HG03432 (cell line): ENCODE measurements at regions not wholly inside any gene's neighbourhood (a gene's known extent, or its start where the extent isn't known, plus 50 kb on each side); places are given as distances from the start of the nearest gene placed in this dataset.

Experiments used
- ATAC-seq: cut with Tn5 transposase; IDR thresholded peaks from one replicate; pipeline ENCODE4 v1.9.1; 2021; ENCODE audit warnings: mild to moderate bottlenecking, moderate library complexity; ENCODE audit not compliant: unreplicated experiment

GRCh38 chr14:97379091-97379531 is 581.9 kb downstream of the VRK1 start:
- ATAC-seq = no peak

- no peak for ATAC-seq
Observed at GRCh38 chr14:97380539-97380941, 583.4 kb downstream of the VRK1 start.

GRCh38 chr14:97381309-97381708 is 584.1 kb downstream of the VRK1 start:
- no peak for ATAC-seq

GRCh38 chr14:97382616-97383226 is 585.5 kb downstream of the VRK1 start:
- ATAC-seq = peak; percentile 65

- ATAC-seq = no peak
Observed at GRCh38 chr14:97385727-97386126, 588.5 kb downstream of the VRK1 start.

GRCh38 chr14:97387252-97387874 is 590.2 kb downstream of the VRK1 start:
- ATAC-seq = no peak

GRCh38 chr14:97388408-97388807 is 591.2 kb downstream of the VRK1 start:
- ATAC-seq = no peak

- ATAC-seq = no peak
Observed at GRCh38 chr14:97390096-97390724, 593.0 kb downstream of the VRK1 start.

GRCh38 chr14:97393244-97393643 is 596.1 kb downstream of the VRK1 start:
- ATAC-seq = no peak

GRCh38 chr14:97395068-97395467 is 597.9 kb downstream of the VRK1 start:
- no peak for ATAC-seq

- ATAC-seq = no peak
Observed at GRCh38 chr14:97401714-97402113, 604.5 kb downstream of the VRK1 start.

GRCh38 chr14:97402279-97402678 is 605.1 kb downstream of the VRK1 start:
- no peak for ATAC-seq

GRCh38 chr14:97407701-97408407 is 610.7 kb downstream of the VRK1 start:
- no peak for ATAC-seq

GRCh38 chr14:97408503-97408902 is 611.3 kb downstream of the VRK1 start:
- peak; percentile 34 for ATAC-seq

GRCh38 chr14:97408937-97409815 is 612.0 kb downstream of the VRK1 start:
- ATAC-seq = peak; percentile 38

GRCh38 chr14:97410667-97411620 is 613.8 kb downstream of the VRK1 start:
- ATAC-seq = no peak

- ATAC-seq = no peak
Observed at GRCh38 chr14:97411938-97412612, 614.9 kb downstream of the VRK1 start.

- ATAC-seq = no peak
Observed at GRCh38 chr14:97413022-97413539, 615.9 kb downstream of the VRK1 start.
